ENCODE measurements at regions not wholly inside any gene's neighbourhood (a gene's known extent, or its start where the extent isn't known, plus 50 kb on each side); places are given as distances from the start of the nearest gene placed in this dataset.

- no peak for ATAC-seq (replicated peaks)
Observed at GRCh38 chr13:34618654-34619053, 323.4 kb upstream of the NBEA start.

DNA sequence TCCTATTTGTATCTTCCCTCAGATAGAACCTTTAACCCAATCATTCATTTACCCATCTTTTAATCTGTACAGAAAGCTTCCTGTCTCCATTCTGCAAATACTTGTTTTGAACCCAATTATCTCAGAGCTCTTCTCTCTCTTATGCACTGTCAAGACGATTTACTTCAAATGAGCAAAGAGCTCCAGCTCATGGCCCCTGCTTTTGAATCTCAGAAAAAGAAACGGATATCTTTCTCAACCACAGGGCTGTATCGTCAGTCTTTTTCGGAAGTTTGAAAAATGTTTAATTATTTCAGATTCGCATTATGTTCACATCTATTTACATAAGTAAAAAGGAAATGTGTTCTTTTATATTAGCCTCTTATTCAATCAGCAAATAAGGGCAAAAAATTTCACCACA is 322.7 kb upstream of the NBEA start:
- ATAC-seq (replicated peaks) (no peak), DNase-seq (no peak)
- H3K27me3 Mint-ChIP-seq = no peaks in the 10 kb centered on the region
- no peaks in the 10 kb centered on the region for H3K4me1 Mint-ChIP-seq
- H3K27ac Mint-ChIP-seq = no peak overlapping the region
- H3K9me3 Mint-ChIP-seq = no peaks in the 10 kb centered on the region
- H3K4me3 Mint-ChIP-seq = no peak overlapping the region
- H3K36me3 Mint-ChIP-seq = no peaks in the 10 kb centered on the region

More at GRCh38 chr13:34618654-34619053, 323.4 kb upstream of the NBEA start:
- Mint-ChIP-seq H3K4me3 (no peak overlapping the region), H3K27ac (no peak overlapping the region), H3K4me1 (no peaks in the 10 kb centered on the region), H3K9me3 (no peaks in the 10 kb centered on the region), H3K27me3 (no peaks in the 10 kb centered on the region), H3K36me3 (no peaks in the 10 kb centered on the region)
- no peak for DNase-seq

DNA sequence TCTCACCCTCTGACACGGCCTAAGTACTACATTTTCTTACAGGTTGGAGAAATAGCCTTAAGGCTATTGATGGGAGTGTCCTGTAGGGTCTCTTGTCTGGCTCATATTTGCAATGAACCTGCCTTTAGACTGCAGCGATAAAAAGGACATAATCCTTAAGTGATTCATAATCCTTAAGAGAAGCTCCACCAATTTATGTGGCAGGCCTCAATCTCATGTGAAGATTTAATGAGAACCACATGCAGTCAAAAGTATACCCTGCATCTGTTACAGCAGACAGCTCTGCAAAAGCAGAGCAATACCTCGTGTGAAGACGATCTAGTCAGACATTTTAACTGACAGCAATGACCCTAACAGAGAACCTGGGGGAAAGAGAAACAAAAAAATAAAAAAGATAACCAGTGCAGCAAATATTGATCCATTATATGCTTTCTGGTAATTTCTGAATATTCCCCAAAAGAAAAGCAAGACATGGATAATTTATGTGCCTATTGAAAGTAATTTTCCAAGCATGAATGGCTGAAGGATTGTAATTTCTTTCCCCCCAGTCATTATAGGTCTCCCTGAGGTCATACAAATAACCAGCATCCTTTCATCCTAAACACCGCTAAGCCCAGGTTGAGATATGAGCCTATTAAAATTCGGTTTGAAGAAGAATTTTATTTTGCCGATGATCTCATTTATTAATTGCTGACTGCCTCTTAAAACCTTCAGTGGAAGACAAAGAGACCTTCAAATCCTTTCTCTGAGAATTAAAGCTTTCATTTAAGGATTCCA is 321.8 kb upstream of the NBEA start:
- no peak for ATAC-seq (replicated peaks)
- no peak for DNase-seq
- Mint-ChIP-seq H3K36me3 (no peaks in the 10 kb centered on the region), H3K27ac (no peak overlapping the region), H3K9me3 (no peaks in the 10 kb centered on the region), H3K4me3 (no peak overlapping the region), H3K4me1 (no peaks in the 10 kb centered on the region), H3K27me3 (no peaks in the 10 kb centered on the region)

DNA sequence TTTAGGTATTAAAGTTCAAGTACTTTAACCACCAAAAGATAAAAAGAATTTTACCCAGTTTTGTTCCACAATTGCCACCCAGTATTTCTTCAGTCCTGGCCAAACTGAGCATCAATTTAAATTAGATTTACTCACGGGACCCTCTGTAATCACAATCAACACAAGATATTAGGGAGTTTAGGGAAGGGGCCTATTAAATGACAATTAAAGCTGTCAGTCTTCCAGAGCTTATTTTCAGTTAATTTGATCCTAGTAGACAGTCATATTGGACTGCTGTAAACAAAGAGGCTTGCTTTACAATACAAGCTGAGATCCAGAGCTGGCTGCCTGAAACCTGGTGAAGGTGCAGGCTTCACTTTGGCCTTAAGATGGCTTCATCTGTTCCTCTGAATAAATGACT is 321.2 kb upstream of the NBEA start:
- DNase-seq (no peak), ATAC-seq (replicated peaks) (no peak)
- Mint-ChIP-seq H3K4me3 (no peak overlapping the region), H3K9me3 (no peaks in the 10 kb centered on the region), H3K36me3 (no peaks in the 10 kb centered on the region), H3K27ac (no peak overlapping the region), H3K4me1 (no peaks in the 10 kb centered on the region), H3K27me3 (no peaks in the 10 kb centered on the region)

GRCh38 chr13:34623331-34623730 is 318.7 kb upstream of the NBEA start:
- no peak for ATAC-seq (replicated peaks)
- Mint-ChIP-seq H3K27me3 (no peaks in the 10 kb centered on the region), H3K9me3 (peaks cover 0 to 1% of the 10 kb centered on the region in 2 donors), H3K4me1 (no peaks in the 10 kb centered on the region), H3K27ac (no peak overlapping the region), H3K36me3 (no peaks in the 10 kb centered on the region), H3K4me3 (no peak overlapping the region)
- no peak for DNase-seq

GRCh38 chr13:34627509-34628208 is 314.4 kb upstream of the NBEA start:
- no peaks in the 10 kb centered on the region for H3K4me1 Mint-ChIP-seq
- no peak for DNase-seq
- peaks cover 0 to 1% of the 10 kb centered on the region in 2 donors for H3K9me3 Mint-ChIP-seq
- ATAC-seq (replicated peaks) = no peak
- H3K36me3 Mint-ChIP-seq = no peaks in the 10 kb centered on the region
- no peak overlapping the region for H3K27ac Mint-ChIP-seq
- no peak overlapping the region for H3K4me3 Mint-ChIP-seq
- no peaks in the 10 kb centered on the region for H3K27me3 Mint-ChIP-seq

DNA sequence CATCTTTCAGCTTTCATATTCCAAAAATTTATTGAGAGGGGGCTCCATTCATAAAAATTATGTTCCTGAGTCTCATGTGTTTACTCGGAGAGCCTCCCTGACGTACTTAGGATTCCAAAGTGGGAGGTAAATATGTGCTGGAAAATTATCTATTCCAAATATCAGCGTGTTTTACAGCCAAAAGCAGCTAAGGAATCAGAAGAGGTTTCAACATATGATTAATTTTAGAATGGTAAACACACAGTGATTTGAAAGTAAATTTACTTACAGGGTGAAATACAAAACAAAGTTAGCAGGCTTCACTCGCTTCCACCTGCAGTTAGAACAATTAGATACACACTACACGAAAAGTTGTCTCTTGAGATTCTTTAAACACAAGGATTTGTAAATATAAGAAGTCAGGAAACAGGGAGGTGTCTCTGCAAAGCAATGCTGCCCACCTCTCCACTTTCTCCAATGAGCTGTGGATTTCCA is 313.8 kb upstream of the NBEA start:
- ATAC-seq (replicated peaks) = no peak
- H3K36me3 Mint-ChIP-seq = no peaks in the 10 kb centered on the region
- H3K4me3 Mint-ChIP-seq = no peak overlapping the region
- peaks cover 0 to 1% of the 10 kb centered on the region in 2 donors for H3K9me3 Mint-ChIP-seq
- H3K4me1 Mint-ChIP-seq = no peaks in the 10 kb centered on the region
- no peak for DNase-seq
- no peaks in the 10 kb centered on the region for H3K27me3 Mint-ChIP-seq
- H3K27ac Mint-ChIP-seq = no peak overlapping the region

GRCh38 chr13:34634448-34634847 is 307.6 kb upstream of the NBEA start:
- Mint-ChIP-seq H3K9me3 (no peaks in the 10 kb centered on the region), H3K4me3 (no peak overlapping the region), H3K27me3 (no peaks in the 10 kb centered on the region), H3K4me1 (no peaks in the 10 kb centered on the region), H3K36me3 (no peaks in the 10 kb centered on the region), H3K27ac (no peak overlapping the region)
- DNase-seq (no peak), ATAC-seq (replicated peaks) (no peak)

GRCh38 chr13:34637138-34637537 is 304.9 kb upstream of the NBEA start:
- Mint-ChIP-seq H3K36me3 (no peaks in the 10 kb centered on the region), H3K27me3 (no peaks in the 10 kb centered on the region), H3K27ac (no peak overlapping the region), H3K9me3 (no peaks in the 10 kb centered on the region), H3K4me1 (no peaks in the 10 kb centered on the region), H3K4me3 (no peak overlapping the region)
- DNase-seq = no peak
- ATAC-seq (replicated peaks) = no peak

GRCh38 chr13:34637636-34638035 is 304.4 kb upstream of the NBEA start:
- Mint-ChIP-seq H3K4me1 (no peaks in the 10 kb centered on the region), H3K27me3 (no peaks in the 10 kb centered on the region), H3K27ac (no peak overlapping the region), H3K9me3 (no peaks in the 10 kb centered on the region), H3K4me3 (no peak overlapping the region), H3K36me3 (no peaks in the 10 kb centered on the region)
- no peak for DNase-seq
- ATAC-seq (replicated peaks) = no peak

GRCh38 chr13:34638897-34639296 is 303.2 kb upstream of the NBEA start:
- no peaks in the 10 kb centered on the region for H3K27me3 Mint-ChIP-seq
- ATAC-seq (replicated peaks) = no peak
- no peak overlapping the region for H3K4me3 Mint-ChIP-seq
- H3K36me3 Mint-ChIP-seq = no peaks in the 10 kb centered on the region
- no peak overlapping the region for H3K27ac Mint-ChIP-seq
- no peaks in the 10 kb centered on the region for H3K9me3 Mint-ChIP-seq
- no peak for DNase-seq
- H3K4me1 Mint-ChIP-seq = no peaks in the 10 kb centered on the region

GRCh38 chr13:34640179-34640992 is 301.7 kb upstream of the NBEA start:
- no peaks in the 10 kb centered on the region for H3K27me3 Mint-ChIP-seq
- DNase-seq (no peak), ATAC-seq (replicated peaks) (no peak)
- no peak overlapping the region for H3K4me3 Mint-ChIP-seq
- H3K27ac Mint-ChIP-seq = no peak overlapping the region
- H3K9me3 Mint-ChIP-seq = no peaks in the 10 kb centered on the region
- no peaks in the 10 kb centered on the region for H3K36me3 Mint-ChIP-seq
- no peaks in the 10 kb centered on the region for H3K4me1 Mint-ChIP-seq

- peaks cover 2 to 5% of the 10 kb centered on the region in 2 donors for H3K9me3 Mint-ChIP-seq
- no peak overlapping the region for H3K4me3 Mint-ChIP-seq
- DNase-seq (no peak), ATAC-seq (replicated peaks) (no peak)
- no peaks in the 10 kb centered on the region for H3K4me1 Mint-ChIP-seq
- no peaks in the 10 kb centered on the region for H3K36me3 Mint-ChIP-seq
- H3K27ac Mint-ChIP-seq = no peak overlapping the region
- no peaks in the 10 kb centered on the region for H3K27me3 Mint-ChIP-seq
Observed at GRCh38 chr13:34640993-34641330, 301.1 kb upstream of the NBEA start.

DNA sequence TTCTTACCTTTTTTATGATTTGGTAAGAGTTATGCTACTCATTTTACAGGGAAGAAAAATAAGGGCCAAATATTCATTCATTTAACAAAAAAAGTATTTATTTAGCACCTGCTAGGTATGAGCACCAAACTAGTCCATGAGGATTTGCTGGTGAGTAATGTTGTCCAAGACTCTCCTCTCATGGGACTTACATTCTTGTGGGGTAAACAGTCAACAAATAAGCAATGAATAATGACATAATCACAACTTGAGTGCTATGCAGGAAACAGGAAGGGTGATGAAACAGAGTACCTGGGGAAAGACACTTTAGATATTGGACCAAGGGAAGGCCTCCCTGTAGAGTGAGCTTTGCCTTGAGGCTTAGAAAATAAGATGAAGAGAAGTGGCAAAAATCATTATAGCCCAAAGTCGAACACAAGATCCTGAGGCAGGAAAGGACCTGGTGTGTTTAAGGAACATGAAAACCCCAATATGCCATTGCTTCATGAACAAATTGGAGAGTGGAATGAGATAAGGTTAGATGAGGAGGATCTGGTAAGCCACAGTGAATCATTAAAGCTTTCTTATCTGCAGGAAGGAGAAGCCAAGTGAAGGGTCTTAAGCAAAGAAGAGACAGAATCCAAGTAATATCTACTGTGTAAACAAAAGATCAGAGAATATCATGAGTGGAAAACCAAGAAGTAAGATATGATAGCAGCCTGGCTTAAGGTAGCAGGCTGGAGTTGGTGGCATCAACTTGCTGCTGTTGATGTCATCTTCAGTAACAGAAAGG is 294.5 kb upstream of the NBEA start:
- H3K27ac Mint-ChIP-seq = no peak overlapping the region
- no peaks in the 10 kb centered on the region for H3K36me3 Mint-ChIP-seq
- H3K4me3 Mint-ChIP-seq = no peak overlapping the region
- ATAC-seq (replicated peaks) = no peak
- DNase-seq = no peak
- no peaks in the 10 kb centered on the region for H3K27me3 Mint-ChIP-seq
- H3K4me1 Mint-ChIP-seq = no peaks in the 10 kb centered on the region
- H3K9me3 Mint-ChIP-seq = peaks cover 6 to 8% of the 10 kb centered on the region in 2 donors
